NCI-H1417 treated with DMSO at 0.1 percent for 48 hours (cell line): ENCODE measurements at regions not wholly inside any gene's neighbourhood (a gene's known extent, or its start where the extent isn't known, plus 50 kb on each side); places are given as distances from the start of the nearest gene placed in this dataset.
"Not testable (repeated sequence)": the region's sequence is repeated elsewhere in the genome, so short reads cannot be mapped to it uniquely, and the experiment has no call there.

ENCODE experiments used
- DNase-seq: peaks from one replicate; lab custom pipeline; 2025; lab: John Stamatoyannopoulos, UW

- no peak for DNase-seq
These were observed 1169.0 kb downstream of the DIAPH3 start for GRCh38 chr13:58994777-58995176.

- no peak for DNase-seq
These were observed 1165.0 kb downstream of the DIAPH3 start for GRCh38 chr13:58998716-58999115.

GRCh38 chr13:58999851-59000250, 1163.9 kb downstream of the DIAPH3 start:
- DNase-seq = no peak

GRCh38 chr13:59000770-59001169, 1163.0 kb downstream of the DIAPH3 start:
- DNase-seq = no peak

- DNase-seq = no peak
These were observed 1151.0 kb downstream of the DIAPH3 start for GRCh38 chr13:59012731-59013130.

- no peak for DNase-seq
These were observed 1147.5 kb downstream of the DIAPH3 start for GRCh38 chr13:59016250-59016649.

- DNase-seq = no peak
These were observed 1139.3 kb downstream of the DIAPH3 start for GRCh38 chr13:59024434-59024833.

GRCh38 chr13:59034198-59034597, 1129.5 kb downstream of the DIAPH3 start:
- no peak for DNase-seq

GRCh38 chr13:59038824-59039223, 1124.9 kb downstream of the DIAPH3 start:
- peak; percentile 29 for DNase-seq

- DNase-seq = no peak
These were observed 1120.7 kb downstream of the DIAPH3 start for GRCh38 chr13:59043016-59043415.

GRCh38 chr13:59047546-59047945, 1116.2 kb downstream of the DIAPH3 start:
- DNase-seq = no peak

- no peak for DNase-seq
These were observed 1102.1 kb downstream of the DIAPH3 start for GRCh38 chr13:59061621-59062020.

- no peak for DNase-seq
These were observed 1099.7 kb downstream of the DIAPH3 start for GRCh38 chr13:59064042-59064441.

GRCh38 chr13:59076386-59076785, 1087.3 kb downstream of the DIAPH3 start:
- not testable (repeated sequence) for DNase-seq

GRCh38 chr13:59086147-59086546, 1077.6 kb downstream of the DIAPH3 start:
- no peak for DNase-seq

GRCh38 chr13:59088716-59089115, 1075.0 kb downstream of the DIAPH3 start:
- no peak for DNase-seq

- no peak for DNase-seq
These were observed 1069.5 kb downstream of the DIAPH3 start for GRCh38 chr13:59094181-59094580.

GRCh38 chr13:59099182-59099974, 1064.3 kb downstream of the DIAPH3 start:
- no peak for DNase-seq

GRCh38 chr13:59103004-59103768, 1060.5 kb downstream of the DIAPH3 start:
- no peak for DNase-seq

- no peak for DNase-seq
These were observed 1052.0 kb downstream of the DIAPH3 start for GRCh38 chr13:59111751-59112171.

- no peak for DNase-seq
These were observed 1051.5 kb downstream of the DIAPH3 start for GRCh38 chr13:59112221-59112718.

GRCh38 chr13:59119475-59119874, 1044.3 kb downstream of the DIAPH3 start:
- no peak for DNase-seq

GRCh38 chr13:59120297-59120843, 1043.4 kb downstream of the DIAPH3 start:
- DNase-seq = no peak
